B cell (primary cell): ENCODE measurements at regions not wholly inside any gene's neighbourhood (a gene's known extent, or its start where the extent isn't known, plus 50 kb on each side); places are given as distances from the start of the nearest gene placed in this dataset.

ENCODE experiments used
- ATAC-seq: fragments of 200-7000 bp; cut with Tn5 transposase; one replicate; pipeline ENCODE4 v1.10.0; 2021; ENCODE audit warnings: low read depth, mild to moderate bottlenecking, moderate number of reproducible peaks, moderate library complexity
- CTCF ChIA-PET: fragments of 350-600 bp; sonication (Branson Sonifier 250); formaldehyde crosslinking; loops from one replicate; lab custom pipeline; 2021; ENCODE audit warnings: antibody characterized with exemption, inconsistent platforms; lab: Charles Lee
- POLR2A ChIA-PET: fragments of 350-600 bp; sonication (Branson Sonifier 250); formaldehyde crosslinking; loops from one replicate; lab custom pipeline; 2021; ENCODE audit warnings: antibody characterized with exemption; lab: Charles Lee
- DNase-seq: peaks from one replicate; pipeline ENCODE4 v3.0.0; 2013
- H2AFZ ChIP-seq: 2 replicates; pipeline ENCODE4 v1.6.1; 2012; ENCODE audit warnings: mild to moderate bottlenecking, low read depth, low read length; ENCODE audit not compliant: insufficient read depth, poor library complexity, severe bottlenecking
- H3K27ac ChIP-seq, 2 donors: 1 replicate in 1 of 2; 2 replicates in 1 of 2; pipeline ENCODE4 v1.5.1; 2012 to 2013; ENCODE audit warnings: low read length in 2 of 2, mild to moderate bottlenecking in 2 of 2, moderate library complexity in 1 of 2
- H3K27me3 ChIP-seq, 4 experiments: fragments of 200-600 bp in 1 of 4; sonication (generic) in 1 of 4; replicated peaks in 1 of 4; 1 replicate in 2 of 4; 2 replicates in 2 of 4; pipeline versions ENCODE4 v1.6.1 to v1.7.0; 2013 to 2016; ENCODE audit warnings: low read length in 3 of 4, mild to moderate bottlenecking in 2 of 4, mixed read lengths in 1 of 4, moderate library complexity in 1 of 4; ENCODE audit not compliant: insufficient read depth in 4 of 4, control insufficient read depth in 3 of 4; ENCODE audit errors: control extremely low read depth in 1 of 4
- H3K36me3 ChIP-seq, 2 experiments: replicated peaks in 1 of 2; 1 replicate in 1 of 2; 2 replicates in 1 of 2; pipeline versions ENCODE4 v1.6.1 to v1.7.1; 2013; ENCODE audit warnings: low read length in 1 of 2; ENCODE audit not compliant: insufficient read depth in 2 of 2, control insufficient read depth in 1 of 2; ENCODE audit errors: control extremely low read depth in 1 of 2, extremely low read depth in 1 of 2
- H3K4me1 ChIP-seq, 2 donors: fragments of 200-600 bp in 1 of 2; sonication (generic) in 1 of 2; 1 replicate in 1 of 2; 2 replicates in 1 of 2; pipeline versions ENCODE4 v1.5.1 to v1.6.1; 2013 to 2017; ENCODE audit warnings: low read length in 2 of 2; ENCODE audit not compliant: control insufficient read depth in 2 of 2, insufficient read depth in 2 of 2
- H3K4me2 ChIP-seq: replicated peaks from 2 replicates; pipeline ENCODE3; 2012; ENCODE audit warnings: mild to moderate bottlenecking, low read depth, low read length; ENCODE audit not compliant: poor library complexity, severe bottlenecking
- H3K4me3 ChIP-seq, 5 experiments: fragments of 200-600 bp in 1 of 5; sonication (generic) in 1 of 5; 1 replicate in 3 of 5; 2 replicates in 2 of 5; pipeline versions ENCODE4 v1.5.1 to v1.7.0; 2011 to 2016; ENCODE audit warnings: low read length in 4 of 5, mild to moderate bottlenecking in 4 of 5, low read depth in 2 of 5, control low read depth in 1 of 5, moderate library complexity in 1 of 5; ENCODE audit not compliant: insufficient read depth in 1 of 5; ENCODE audit errors: control extremely low read depth in 1 of 5, extremely low read depth in 1 of 5
- H3K79me2 ChIP-seq: fragments of 200-600 bp; sonication (generic); one replicate; pipeline ENCODE4 v1.6.0; 2016; ENCODE audit warnings: low read length; ENCODE audit not compliant: control insufficient read depth, insufficient read depth
- H3K9ac ChIP-seq: fragments of 200-600 bp; sonication (generic); 2 replicates; pipeline ENCODE4 v1.6.1; 2017; ENCODE audit warnings: mild to moderate bottlenecking, low read length, moderate library complexity
- H3K9me3 ChIP-seq, 3 donors: one replicate each; pipeline versions ENCODE4 v1.6.1 to v1.7.1; 2013; ENCODE audit warnings: low read length in 2 of 3; ENCODE audit not compliant: control insufficient read depth in 2 of 3, insufficient read depth in 1 of 3; ENCODE audit errors: control extremely low read depth in 1 of 3
- H4K20me1 ChIP-seq: 2 replicates; pipeline ENCODE4 v1.6.0; 2012; ENCODE audit warnings: mild to moderate bottlenecking, low read length; ENCODE audit not compliant: insufficient read depth, control insufficient read depth, poor library complexity, severe bottlenecking
- H3K27ac Mint-ChIP-seq: one replicate; pipeline ENCODE4 v1.8.0; 2021; ENCODE audit warnings: mixed read lengths
- H3K27me3 Mint-ChIP-seq: one replicate; pipeline ENCODE4 v1.8.0; 2021; ENCODE audit warnings: mixed read lengths
- H3K4me1 Mint-ChIP-seq: one replicate; pipeline ENCODE4 v1.8.0; 2021; ENCODE audit warnings: mixed read lengths
- H3K4me3 Mint-ChIP-seq: one replicate; pipeline ENCODE4 v1.8.0; 2021; ENCODE audit warnings: mixed read lengths
- H3K9me3 Mint-ChIP-seq: one replicate; pipeline ENCODE4 v1.8.0; 2022; ENCODE audit warnings: mixed read lengths; ENCODE audit not compliant: insufficient read depth
- CTCF ChIP-seq: fragments of 200-600 bp; IDR thresholded peaks from one replicate; pipeline ENCODE4 v1.8.0; 2022; ENCODE audit warnings: antibody characterized with exemption, mild to moderate bottlenecking
- EZH2 ChIP-seq: IDR thresholded peaks from 2 replicates; pipeline ENCODE4 v1.6.1; 2012; ENCODE audit warnings: borderline replicate concordance, low read depth, mild to moderate bottlenecking, moderate library complexity, low read length; ENCODE audit not compliant: insufficient read depth, poor library complexity, severe bottlenecking
- WGBS: methylation state at CpG from one replicate; pipeline ENCODE4 v1.1.5; 2013; ENCODE audit warnings: missing lambda C conversion rate; ENCODE audit not compliant: insufficient coverage; 5-methylcytosine and 5-hydroxymethylcytosine counted together
- intact Hi-C: fragments of 100-400 bp; cut with micrococcal nuclease; formaldehyde crosslinking; loops from one replicate; pipeline ENCODE4 v1.10.0; 2022

GRCh38 chr6:9007027-9007426 lies 571.7 kb upstream of the SLC35B3 start:
- 88% methylated on average over 1 of the region's 5 CpGs for WGBS
- no peaks in the 10 kb centered on the region for H3K4me1 Mint-ChIP-seq
- Histone ChIP-seq H2AFZ (no peak overlapping the region), H3K4me3 (no peak overlapping the region), H3K4me2 (no peak overlapping the region), H3K36me3 (no peaks in the 10 kb centered on the region), H4K20me1 (no peaks in the 10 kb centered on the region), H3K27ac (no peak overlapping the region), H3K4me1 (no peaks in the 10 kb centered on the region), H3K9me3 (no peaks in the 10 kb centered on the region), H3K79me2 (no peaks in the 10 kb centered on the region), H3K27me3 (no peaks in the 10 kb centered on the region), H3K9ac (no peak overlapping the region)
- CTCF ChIA-PET, result no interaction called here
- H3K4me3 Mint-ChIP-seq, result no peak overlapping the region
- TF ChIP-seq EZH2 (no peak), CTCF (no peak)
- no peaks in the 10 kb centered on the region for H3K9me3 Mint-ChIP-seq
- ATAC-seq (no peak), DNase-seq (no peak)
- POLR2A ChIA-PET, result no interaction called here
- no peaks in the 10 kb centered on the region for H3K27me3 Mint-ChIP-seq
- intact Hi-C loops, result no loop called here
- H3K27ac Mint-ChIP-seq, result no peak overlapping the region

- intact Hi-C loops, result no loop called here
- TF ChIP-seq EZH2, result no peak
- no peak for TF ChIP-seq CTCF
Observed at GRCh38 chr6:9002833-9003232, 567.5 kb upstream of the SLC35B3 start.

More at GRCh38 chr6:9002833-9003232, 567.5 kb upstream of the SLC35B3 start:
- H3K4me3 Mint-ChIP-seq, result no peak overlapping the region
- no peak overlapping the region for H3K27ac ChIP-seq
- CTCF ChIA-PET, result interaction anchor here (1.6 kb wide), 1 partner anchor 20 kb away, joined by 5 read pairs; no protein-coding TSS in a partner anchor
- H3K27me3 Mint-ChIP-seq, result no peaks in the 10 kb centered on the region
- no peaks in the 10 kb centered on the region for H3K4me1 ChIP-seq
- POLR2A ChIA-PET, result no interaction called here
- H4K20me1 ChIP-seq, result no peaks in the 10 kb centered on the region
- no peaks in the 10 kb centered on the region for H3K79me2 ChIP-seq
- no CpG with 5 or more reads among the region's 6 CpGs for WGBS
- no peak overlapping the region for H3K27ac Mint-ChIP-seq
- no peak overlapping the region for H3K4me2 ChIP-seq
- no peaks in the 10 kb centered on the region for H3K9me3 ChIP-seq
- H3K4me3 ChIP-seq, result no peak overlapping the region
- H3K9ac ChIP-seq, result no peak overlapping the region
- H2AFZ ChIP-seq, result no peak overlapping the region
- DNase-seq (no peak), ATAC-seq (no peak)
- H3K36me3 ChIP-seq, result no peaks in the 10 kb centered on the region
- peaks cover 2% of the 10 kb centered on the region for H3K9me3 Mint-ChIP-seq
- H3K27me3 ChIP-seq, result no peaks in the 10 kb centered on the region
- H3K4me1 Mint-ChIP-seq, result no peaks in the 10 kb centered on the region
